HFFc6 (cell line): ENCODE measurements at regions not wholly inside any gene's neighbourhood (a gene's known extent, or its start where the extent isn't known, plus 50 kb on each side); places are given as distances from the start of the nearest gene placed in this dataset.
"Not testable (repeated sequence)": the region's sequence is repeated elsewhere in the genome, so short reads cannot be mapped to it uniquely, and the experiment has no call there.

Experiments
- DNase-seq: peaks from one replicate; pipeline ENCODE4 v3.0.0-alpha.2; 2018
- H3K27ac Mint-ChIP-seq: 2 replicates; pipeline ENCODE4 v1.8.0; 2020; ENCODE audit warnings: mild to moderate bottlenecking, mixed read lengths
- H3K27me3 Mint-ChIP-seq: 2 replicates; pipeline ENCODE4 v1.8.0; 2021; ENCODE audit warnings: mild to moderate bottlenecking, moderate library complexity, mixed read lengths; ENCODE audit not compliant: insufficient read depth
- H3K36me3 Mint-ChIP-seq: 2 replicates; pipeline ENCODE4 v1.8.0; 2021; ENCODE audit warnings: low read depth, mixed read lengths
- H3K4me1 Mint-ChIP-seq: 2 replicates; pipeline ENCODE4 v1.8.0; 2020; ENCODE audit warnings: low read depth, mixed read lengths
- H3K4me3 Mint-ChIP-seq: 2 replicates; pipeline ENCODE4 v1.8.0; 2020; ENCODE audit warnings: mild to moderate bottlenecking, moderate library complexity, mixed read lengths
- H3K9me3 Mint-ChIP-seq: 2 replicates; pipeline ENCODE4 v1.8.0; 2020; ENCODE audit warnings: mild to moderate bottlenecking, mixed read lengths
- CTCF ChIP-seq: fragments of 200-600 bp; sonication (generic); IDR thresholded peaks from 2 replicates; pipeline ENCODE4 v1.5.0; 2021; ENCODE audit warnings: antibody characterized with exemption, mild to moderate bottlenecking

GRCh38 chr9:115882911-115883310 lies 270.7 kb upstream of the PAPPA start:
- no peak for TF ChIP-seq CTCF
- Mint-ChIP-seq H3K27ac (peak overlapping the region; percentile 67), H3K9me3 (no peaks in the 10 kb centered on the region), H3K4me1 (peaks cover 43% of the 10 kb centered on the region), H3K4me3 (no peak overlapping the region), H3K27me3 (no peaks in the 10 kb centered on the region), H3K36me3 (no peaks in the 10 kb centered on the region)
- peak; percentile 61 for DNase-seq

- TF ChIP-seq CTCF: peak; percentile 90
- Mint-ChIP-seq H3K27me3 (no peaks in the 10 kb centered on the region), H3K36me3 (no peaks in the 10 kb centered on the region), H3K9me3 (no peaks in the 10 kb centered on the region), H3K27ac (peak overlapping the region; percentile 67), H3K4me1 (peaks cover 43% of the 10 kb centered on the region), H3K4me3 (no peak overlapping the region)
- DNase-seq: peak; percentile 25
Measured at GRCh38 chr9:115883467-115884329, 269.9 kb upstream of the PAPPA start.

GRCh38 chr9:115884846-115885245 lies 268.7 kb upstream of the PAPPA start:
- Mint-ChIP-seq H3K36me3 (no peaks in the 10 kb centered on the region), H3K27me3 (no peaks in the 10 kb centered on the region), H3K4me3 (no peak overlapping the region), H3K9me3 (no peaks in the 10 kb centered on the region), H3K27ac (no peak overlapping the region), H3K4me1 (peaks cover 43% of the 10 kb centered on the region)
- TF ChIP-seq CTCF: no peak
- no peak for DNase-seq

GRCh38 chr9:115888131-115888530 lies 265.5 kb upstream of the PAPPA start:
- TF ChIP-seq CTCF: no peak
- no peak overlapping the region for H3K27ac Mint-ChIP-seq
- no peaks in the 10 kb centered on the region for H3K36me3 Mint-ChIP-seq
- H3K4me1 Mint-ChIP-seq: peaks cover 52% of the 10 kb centered on the region
- no peaks in the 10 kb centered on the region for H3K27me3 Mint-ChIP-seq
- no peaks in the 10 kb centered on the region for H3K9me3 Mint-ChIP-seq
- no peak overlapping the region for H3K4me3 Mint-ChIP-seq
- DNase-seq: no peak

GRCh38 chr9:115891929-115892328 lies 261.7 kb upstream of the PAPPA start:
- H3K27ac Mint-ChIP-seq: peak overlapping the region; percentile 39
- no peaks in the 10 kb centered on the region for H3K27me3 Mint-ChIP-seq
- peaks cover 21% of the 10 kb centered on the region for H3K4me1 Mint-ChIP-seq
- DNase-seq: peak; percentile 86
- TF ChIP-seq CTCF: no peak
- 0 out of 2 replicates have a peak, but pooled peaks cover under 1% of the 10 kb centered on the region for H3K36me3 Mint-ChIP-seq
- no peak overlapping the region; the same call in 1 of the 2 replicates for H3K4me3 Mint-ChIP-seq
- no peaks in the 10 kb centered on the region; the same call in 1 of the 2 replicates for H3K9me3 Mint-ChIP-seq

- not testable (repeated sequence) for H3K27me3 Mint-ChIP-seq, H3K4me3 Mint-ChIP-seq, H3K36me3 Mint-ChIP-seq, H3K9me3 Mint-ChIP-seq, DNase-seq, H3K27ac Mint-ChIP-seq
- peaks cover 17% of the 10 kb centered on the region for H3K4me1 Mint-ChIP-seq
Measured at GRCh38 chr9:115898478-115898877, 255.1 kb upstream of the PAPPA start.
